DMS 273 (cell line): ENCODE measurements at regions not wholly inside any gene's neighbourhood (a gene's known extent, or its start where the extent isn't known, plus 50 kb on each side); places are given as distances from the start of the nearest gene placed in this dataset.
A peak's percentile ranks its signal among the peaks of the same experiment; 100 is the strongest.

Experiments used
- DNase-seq: peaks from one replicate; lab custom pipeline; 2025; ENCODE audit not compliant: unreplicated experiment; lab: John Stamatoyannopoulos, UW

DNA sequence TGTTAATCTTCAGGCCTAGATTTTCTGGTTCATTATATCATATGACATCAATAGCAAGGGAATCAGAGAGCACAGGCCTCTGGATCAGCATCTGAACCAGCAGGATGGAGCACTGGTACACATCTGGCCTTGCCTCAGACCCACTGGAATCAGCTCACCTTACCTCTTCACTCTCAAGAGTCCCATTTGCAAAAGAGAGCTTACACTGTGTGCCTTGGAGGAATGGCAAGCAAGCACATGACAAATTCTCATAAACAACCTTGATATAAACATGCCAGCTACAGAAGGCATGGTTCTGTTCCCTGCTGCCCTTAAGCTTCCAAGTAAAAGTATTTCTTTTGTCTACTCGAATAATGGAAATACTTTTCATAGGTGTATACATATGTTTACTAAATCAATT is 128.6 kb upstream of the CPM start:
- DNase-seq = no peak

GRCh38 chr12:69062621-69063237 is 129.8 kb upstream of the CPM start:
- no peak for DNase-seq

GRCh38 chr12:69064734-69065443 is 131.9 kb upstream of the CPM start:
- DNase-seq = no peak

- DNase-seq = no peak
Measured at GRCh38 chr12:69065775-69066174, 132.8 kb upstream of the CPM start.

- DNase-seq = no peak
Measured at GRCh38 chr12:69066492-69067373, 133.8 kb upstream of the CPM start.

- DNase-seq = no peak
Measured at GRCh38 chr12:69067713-69068112, 134.7 kb upstream of the CPM start.

- no peak for DNase-seq
Measured at GRCh38 chr12:69068448-69068847, 135.5 kb upstream of the CPM start.

- no peak for DNase-seq
Measured at GRCh38 chr12:69069479-69069878, 136.5 kb upstream of the CPM start.

- peak; percentile 77 for DNase-seq
Measured at GRCh38 chr12:69070319-69071090, 137.5 kb upstream of the CPM start.

- no peak for DNase-seq
Measured at GRCh38 chr12:69071091-69071370, 138.1 kb upstream of the CPM start.

- no peak for DNase-seq
Measured at GRCh38 chr12:69073035-69073434, 140.1 kb upstream of the CPM start.

DNA sequence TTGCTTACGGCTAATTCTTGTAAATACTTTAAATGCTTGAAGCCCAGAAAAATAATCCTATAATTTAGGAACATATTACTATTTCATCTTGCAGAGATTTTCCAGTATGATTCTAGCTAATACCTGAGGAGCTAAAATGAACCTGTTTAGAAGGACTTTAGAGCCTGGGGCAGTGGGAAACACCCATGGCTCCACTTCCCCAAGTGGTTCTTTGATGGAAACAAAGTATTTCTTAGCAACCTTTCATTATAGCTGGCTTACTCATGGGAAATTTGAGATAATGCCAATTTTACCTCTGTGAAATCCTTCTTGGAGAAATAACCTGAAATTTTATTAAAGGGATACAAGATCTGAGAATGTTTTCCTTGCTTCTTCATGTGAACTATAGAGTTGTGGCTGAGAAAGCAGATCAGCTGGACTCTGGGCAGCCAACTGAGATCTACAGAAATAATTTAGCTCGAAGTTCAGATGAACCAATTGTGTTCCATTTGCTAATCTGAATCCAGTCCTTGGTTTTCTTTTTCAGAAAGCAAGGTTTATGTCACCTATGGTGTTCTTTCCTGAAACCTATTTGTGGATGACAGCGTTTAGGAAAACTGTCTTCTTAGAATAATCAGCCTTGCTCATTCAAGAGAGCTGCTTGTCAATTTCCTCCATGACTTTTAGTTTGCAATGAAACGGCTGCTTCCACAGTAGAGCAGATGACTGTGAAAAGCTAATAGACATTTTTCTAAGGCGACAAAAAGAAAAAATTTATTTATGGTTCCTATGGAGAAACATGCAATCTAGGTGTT is 141.8 kb upstream of the CPM start:
- DNase-seq = no peak

- DNase-seq = no peak
Measured at GRCh38 chr12:69083689-69084088, 150.7 kb upstream of the CPM start.

- no peak for DNase-seq
Measured at GRCh38 chr12:69084816-69085378, 151.9 kb upstream of the CPM start.

GRCh38 chr12:69085852-69086251 is 152.9 kb upstream of the CPM start:
- no peak for DNase-seq

DNA sequence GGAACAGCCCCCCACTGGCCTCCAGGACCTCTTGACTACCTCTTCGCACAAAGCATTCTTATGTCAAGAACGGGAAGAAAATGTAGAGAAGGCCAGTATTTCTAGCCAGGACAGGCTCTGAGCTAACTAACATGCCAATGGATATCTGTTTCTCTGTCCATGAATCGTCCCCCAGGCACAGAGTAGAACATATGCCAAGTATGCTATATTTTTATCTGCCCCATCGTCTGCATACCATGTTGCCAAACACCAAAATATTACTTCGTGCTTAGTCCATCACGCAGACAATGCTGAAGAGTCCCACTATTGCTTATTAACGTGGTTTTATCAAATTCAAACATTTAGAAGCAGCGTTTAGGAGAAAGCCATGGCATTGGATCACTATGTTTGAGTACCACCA is 151.4 kb upstream of the CPSF6 start:
- no peak for DNase-seq

GRCh38 chr12:69090722-69091121 is 148.6 kb upstream of the CPSF6 start:
- DNase-seq = no peak

DNA sequence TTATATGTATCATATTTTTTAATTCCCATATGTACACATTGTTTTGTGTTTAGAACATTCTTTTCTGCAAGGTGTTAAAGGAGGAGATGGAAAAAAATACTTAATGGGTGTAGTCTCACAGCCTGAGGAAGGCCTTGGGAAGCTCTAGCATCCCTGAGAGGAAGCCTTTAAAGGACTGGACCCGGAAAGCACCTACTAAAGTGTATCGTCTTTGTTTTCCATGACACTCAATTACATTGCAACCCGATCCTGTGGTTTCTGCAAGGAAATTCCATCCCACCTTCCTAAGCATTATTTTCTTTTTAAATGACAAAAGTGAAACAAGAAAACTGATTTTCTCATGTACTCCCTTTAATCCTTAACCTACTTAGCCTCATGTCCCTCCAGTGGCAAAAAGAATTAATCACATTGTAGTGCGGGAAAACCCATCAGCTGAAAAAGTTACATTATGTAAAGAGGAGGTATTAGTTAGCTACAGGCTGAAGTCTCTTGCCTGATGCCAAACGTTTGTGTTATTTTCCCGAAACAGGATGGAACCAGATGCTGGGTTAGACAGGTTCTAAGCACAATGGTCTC is 147.8 kb upstream of the CPSF6 start:
- DNase-seq = no peak

- DNase-seq = no peak
Measured at GRCh38 chr12:69092137-69092536, 147.2 kb upstream of the CPSF6 start.

DNA sequence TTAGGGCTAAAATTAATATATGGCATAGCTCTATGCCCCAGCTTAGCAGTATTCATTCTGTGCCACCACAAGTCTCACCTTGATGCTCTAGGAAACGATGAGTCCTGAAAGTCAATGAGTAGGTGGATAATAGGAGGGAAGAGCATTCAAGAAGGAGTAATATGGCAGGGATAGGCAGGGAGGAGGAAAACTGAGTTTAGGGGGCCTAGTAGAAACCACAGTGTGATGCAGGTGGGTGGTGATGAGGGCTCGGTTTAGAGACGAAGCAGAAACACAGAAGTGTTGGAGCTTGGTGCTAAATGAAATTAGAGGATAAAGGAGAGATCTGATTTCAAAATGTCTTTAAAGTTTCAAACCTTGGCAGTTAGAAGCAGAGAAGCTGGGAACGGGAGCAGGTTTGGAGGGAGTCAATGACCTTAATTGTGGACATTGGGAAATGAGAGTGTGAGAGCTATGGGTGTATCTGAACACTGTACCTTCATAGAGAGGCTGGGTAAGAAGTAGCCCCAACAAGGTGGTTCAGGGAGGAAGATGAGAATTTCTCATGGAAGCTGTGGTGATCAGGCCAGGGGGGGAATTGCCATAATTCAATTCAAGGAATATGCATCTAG is 144.7 kb upstream of the CPSF6 start:
- no peak for DNase-seq
